Activated CD8-positive, alpha-beta T cell treated with anti-CD3 and anti-CD28 coated beads for 36 hours (primary cell): ENCODE measurements at regions not wholly inside any gene's neighbourhood (a gene's known extent, or its start where the extent isn't known, plus 50 kb on each side); places are given as distances from the start of the nearest gene placed in this dataset.
"Not testable (repeated sequence)": the region's sequence is repeated elsewhere in the genome, so short reads cannot be mapped to it uniquely, and the experiment has no call there.

Experiments used
- ATAC-seq: fragments of 200-7000 bp; cut with Tn5 transposase; one replicate; pipeline ENCODE4 v1.10.0; 2021; ENCODE audit warnings: mild to moderate bottlenecking, moderate library complexity
- CTCF ChIA-PET: fragments of 350-600 bp; sonication (Branson Sonifier 250); formaldehyde crosslinking; loops from one replicate; lab custom pipeline; 2021; ENCODE audit warnings: antibody characterized with exemption; lab: Charles Lee
- POLR2A ChIA-PET: fragments of 350-600 bp; sonication (Branson Sonifier 250); formaldehyde crosslinking; loops from one replicate; lab custom pipeline; 2021; ENCODE audit warnings: antibody characterized with exemption; lab: Charles Lee
- DNase-seq: peaks from one replicate; pipeline ENCODE4 v3.0.0-alpha.2; 2020
- H3K27ac Mint-ChIP-seq: one replicate; pipeline ENCODE4 v1.8.0; 2021; ENCODE audit warnings: mild to moderate bottlenecking, mixed read lengths
- H3K27me3 Mint-ChIP-seq: one replicate; pipeline ENCODE4 v1.8.0; 2021; ENCODE audit warnings: mixed read lengths
- H3K36me3 Mint-ChIP-seq: one replicate; pipeline ENCODE4 v1.8.0; 2021; ENCODE audit warnings: low read depth, mixed read lengths
- H3K4me1 Mint-ChIP-seq: one replicate; pipeline ENCODE4 v1.8.0; 2021; ENCODE audit warnings: low read depth, mixed read lengths
- H3K4me3 Mint-ChIP-seq: one replicate; pipeline ENCODE4 v1.8.0; 2021; ENCODE audit warnings: mild to moderate bottlenecking, moderate library complexity, mixed read lengths
- H3K9me3 Mint-ChIP-seq: one replicate; pipeline ENCODE4 v1.8.0; 2021; ENCODE audit warnings: mixed read lengths
- intact Hi-C: fragments of 100-400 bp; cut with micrococcal nuclease; formaldehyde crosslinking; loops from one replicate; pipeline ENCODE4 v1.10.0; 2022
- TF ChIP-seq, protein P1 (sequence below): fragments of 200-600 bp; IDR thresholded peaks from one replicate; pipeline ENCODE4 v1.8.0; 2022; ENCODE audit warnings: antibody characterized with exemption, mild to moderate bottlenecking

DNA sequence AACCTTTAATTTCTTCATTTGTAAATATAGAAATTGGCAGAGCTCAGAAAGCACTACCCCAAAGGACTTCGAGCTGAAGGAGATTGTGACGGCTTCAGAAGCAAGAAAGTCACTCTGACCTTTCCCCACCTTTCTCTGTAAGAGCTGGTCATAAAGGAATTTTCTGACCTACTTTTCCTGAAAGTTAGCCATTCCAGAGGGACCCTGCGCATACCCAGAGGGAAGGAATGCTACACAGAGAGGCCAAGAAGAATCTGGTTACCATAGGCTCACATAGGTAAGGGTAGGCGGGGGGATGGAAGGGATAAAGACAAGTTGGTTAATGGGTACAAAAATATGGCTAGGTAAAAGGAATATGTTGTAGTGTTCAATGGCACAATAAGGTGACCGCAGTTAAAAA is 1080.3 kb downstream of the ZPLD1 start:
- ChIA-PET POLR2A (no interaction called here), CTCF (no interaction called here)
- H3K36me3 Mint-ChIP-seq = no peaks in the 10 kb centered on the region
- no peaks in the 10 kb centered on the region for H3K27me3 Mint-ChIP-seq
- H3K4me3 Mint-ChIP-seq = no peak overlapping the region
- no peaks in the 10 kb centered on the region for H3K4me1 Mint-ChIP-seq
- TF ChIP-seq, protein P1, sequence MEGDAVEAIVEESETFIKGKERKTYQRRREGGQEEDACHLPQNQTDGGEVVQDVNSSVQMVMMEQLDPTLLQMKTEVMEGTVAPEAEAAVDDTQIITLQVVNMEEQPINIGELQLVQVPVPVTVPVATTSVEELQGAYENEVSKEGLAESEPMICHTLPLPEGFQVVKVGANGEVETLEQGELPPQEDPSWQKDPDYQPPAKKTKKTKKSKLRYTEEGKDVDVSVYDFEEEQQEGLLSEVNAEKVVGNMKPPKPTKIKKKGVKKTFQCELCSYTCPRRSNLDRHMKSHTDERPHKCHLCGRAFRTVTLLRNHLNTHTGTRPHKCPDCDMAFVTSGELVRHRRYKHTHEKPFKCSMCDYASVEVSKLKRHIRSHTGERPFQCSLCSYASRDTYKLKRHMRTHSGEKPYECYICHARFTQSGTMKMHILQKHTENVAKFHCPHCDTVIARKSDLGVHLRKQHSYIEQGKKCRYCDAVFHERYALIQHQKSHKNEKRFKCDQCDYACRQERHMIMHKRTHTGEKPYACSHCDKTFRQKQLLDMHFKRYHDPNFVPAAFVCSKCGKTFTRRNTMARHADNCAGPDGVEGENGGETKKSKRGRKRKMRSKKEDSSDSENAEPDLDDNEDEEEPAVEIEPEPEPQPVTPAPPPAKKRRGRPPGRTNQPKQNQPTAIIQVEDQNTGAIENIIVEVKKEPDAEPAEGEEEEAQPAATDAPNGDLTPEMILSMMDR = no peak
- intact Hi-C loops = no loop called here
- no peak for ATAC-seq
- H3K27ac Mint-ChIP-seq = no peak overlapping the region
- H3K9me3 Mint-ChIP-seq = peaks cover 3% of the 10 kb centered on the region
- DNase-seq = no peak

DNA sequence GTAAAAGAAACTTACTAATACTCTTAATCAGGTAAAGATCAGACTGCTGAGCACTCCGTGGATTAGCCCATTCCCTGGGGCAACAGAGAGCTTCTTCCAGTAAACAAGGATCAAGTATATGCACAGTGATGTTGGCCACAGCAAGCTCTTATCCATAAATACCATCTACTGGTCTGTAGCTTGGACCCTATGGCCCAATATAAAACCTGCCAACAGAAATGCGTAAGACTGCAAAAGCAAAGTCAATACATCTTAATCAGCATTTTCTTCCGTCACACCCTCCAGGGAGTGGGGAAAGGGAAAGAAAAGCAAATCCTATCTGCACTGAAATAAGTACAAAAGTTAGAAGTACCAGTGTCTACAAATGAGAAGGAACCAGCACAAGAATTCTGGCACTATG is 1082.1 kb downstream of the ZPLD1 start:
- no peaks in the 10 kb centered on the region for H3K27me3 Mint-ChIP-seq
- ChIA-PET POLR2A (no interaction called here), CTCF (no interaction called here)
- DNase-seq (no peak), ATAC-seq (no peak)
- H3K4me3 Mint-ChIP-seq = no peak overlapping the region
- TF ChIP-seq, protein P1 = no peak
- intact Hi-C loops = no loop called here
- H3K4me1 Mint-ChIP-seq = no peaks in the 10 kb centered on the region
- H3K36me3 Mint-ChIP-seq = no peaks in the 10 kb centered on the region
- H3K9me3 Mint-ChIP-seq = peaks cover 11% of the 10 kb centered on the region
- no peak overlapping the region for H3K27ac Mint-ChIP-seq

DNA sequence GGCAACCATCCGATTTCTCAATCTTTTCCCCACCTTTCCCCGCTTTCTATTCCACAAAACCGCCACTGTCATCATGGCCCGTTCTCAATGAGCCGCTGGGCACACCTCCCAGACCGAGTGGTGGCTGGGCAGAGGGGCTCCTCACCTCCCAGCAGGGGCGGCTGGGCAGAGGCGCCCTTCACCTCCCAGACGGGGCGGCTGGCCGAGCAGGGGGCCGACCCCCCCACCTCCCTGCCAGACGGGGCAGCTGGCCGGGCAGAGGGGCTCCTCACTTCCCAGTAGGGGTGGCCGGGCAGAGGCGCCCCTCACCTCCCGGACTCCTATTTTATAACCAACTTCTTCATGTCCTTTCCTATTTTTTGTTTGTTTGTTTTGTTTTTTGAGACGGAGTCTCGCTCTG is 1096.5 kb downstream of the ZPLD1 start:
- H3K27me3 Mint-ChIP-seq, H3K4me1 Mint-ChIP-seq, POLR2A ChIA-PET, intact Hi-C loops, H3K4me3 Mint-ChIP-seq, H3K36me3 Mint-ChIP-seq, CTCF ChIA-PET, H3K27ac Mint-ChIP-seq, ATAC-seq, H3K9me3 Mint-ChIP-seq, DNase-seq: not testable (repeated sequence)

DNA sequence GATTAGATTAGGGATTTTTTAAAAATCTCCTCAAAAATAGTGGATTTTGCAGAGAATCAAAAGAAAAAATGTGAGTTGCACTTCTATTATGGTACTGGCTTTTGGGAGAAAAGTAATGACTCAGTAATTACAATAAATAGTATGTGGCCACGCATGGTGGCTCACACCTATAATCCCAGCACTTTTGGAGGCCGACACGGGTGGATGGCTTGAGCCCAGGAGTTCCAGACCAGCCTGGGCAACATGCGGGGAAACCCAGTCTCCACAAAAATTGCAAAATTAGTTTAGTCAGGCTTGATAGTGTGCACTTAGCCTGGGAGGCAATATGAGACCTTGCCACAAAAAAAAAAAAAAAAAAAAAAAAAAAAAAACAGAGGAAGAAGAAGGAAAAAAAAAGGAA is 1098.2 kb downstream of the ZPLD1 start:
- H3K4me3 Mint-ChIP-seq = no peak overlapping the region
- intact Hi-C loops = no loop called here
- no peak overlapping the region for H3K27ac Mint-ChIP-seq
- no peaks in the 10 kb centered on the region for H3K4me1 Mint-ChIP-seq
- no peaks in the 10 kb centered on the region for H3K9me3 Mint-ChIP-seq
- ChIA-PET POLR2A (no interaction called here), CTCF (no interaction called here)
- ATAC-seq (no peak), DNase-seq (no peak)
- TF ChIP-seq, protein P1 = no peak
- no peaks in the 10 kb centered on the region for H3K27me3 Mint-ChIP-seq
- H3K36me3 Mint-ChIP-seq = no peaks in the 10 kb centered on the region

DNA sequence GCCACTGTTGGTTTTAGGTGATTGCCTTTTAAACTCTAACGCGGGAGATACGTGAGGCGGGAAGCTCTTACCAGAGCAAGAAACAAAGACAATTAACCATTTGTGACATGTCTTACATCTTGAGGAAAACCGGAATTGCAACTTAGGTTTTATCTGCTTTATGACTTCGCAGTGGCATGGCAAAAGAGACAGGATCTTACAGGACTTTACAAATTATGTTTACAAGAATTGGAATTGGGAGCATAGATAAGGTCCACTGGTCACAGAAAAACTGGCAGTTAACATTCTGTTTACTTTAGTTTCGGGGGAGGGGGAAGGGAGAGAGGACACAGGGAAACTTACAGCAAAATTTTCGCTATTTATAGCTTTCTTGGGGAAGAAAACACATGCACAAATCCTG is 1119.6 kb downstream of the ZPLD1 start:
- Mint-ChIP-seq H3K4me1 (no peaks in the 10 kb centered on the region), H3K27ac (no peak overlapping the region), H3K27me3 (no peaks in the 10 kb centered on the region), H3K4me3 (no peak overlapping the region), H3K9me3 (peaks cover 5% of the 10 kb centered on the region), H3K36me3 (no peaks in the 10 kb centered on the region)
- ATAC-seq (no peak), DNase-seq (no peak)
- TF ChIP-seq, protein P1 = no peak
- ChIA-PET CTCF (no interaction called here), POLR2A (no interaction called here)
- intact Hi-C loops = no loop called here

DNA sequence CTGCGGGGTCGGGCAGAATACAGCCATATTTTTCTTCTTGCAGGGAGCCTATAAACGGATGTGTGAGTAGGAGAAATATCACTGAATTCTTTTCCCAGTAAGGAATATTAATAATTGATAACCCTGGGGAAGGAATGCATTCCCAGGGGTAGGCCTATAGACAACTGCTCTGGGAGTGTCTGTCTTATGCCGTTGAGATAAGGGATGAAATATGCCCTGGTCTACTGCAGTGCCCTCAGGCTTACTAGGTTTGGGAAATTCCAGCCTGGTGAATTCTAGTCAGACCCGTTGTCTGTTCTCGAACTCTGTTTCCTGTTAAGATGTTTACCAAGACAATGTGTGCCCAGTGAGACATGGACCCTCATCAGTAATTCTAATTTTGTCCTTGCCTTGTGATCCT is 1129.3 kb downstream of the ZPLD1 start:
- CTCF ChIA-PET, H3K36me3 Mint-ChIP-seq, H3K27me3 Mint-ChIP-seq, POLR2A ChIA-PET, intact Hi-C loops, DNase-seq, ATAC-seq, H3K4me3 Mint-ChIP-seq, H3K4me1 Mint-ChIP-seq, H3K27ac Mint-ChIP-seq: not testable (repeated sequence)
- H3K9me3 Mint-ChIP-seq = peaks cover 11% of the 10 kb centered on the region
